ENCODE measurements at regions not wholly inside any gene's neighbourhood (a gene's known extent, or its start where the extent isn't known, plus 50 kb on each side); places are given as distances from the start of the nearest gene placed in this dataset.
"Not testable (repeated sequence)": the region's sequence is repeated elsewhere in the genome, so short reads cannot be mapped to it uniquely, and the experiment has no call there.

- DNase-seq (ENCODE audit: low read depth in 3 of 3, low spot score in 1 of 3) = no peak
Measured at GRCh38 chr7:1340461-1341360, 108.0 kb downstream of the UNCX start.

GRCh38 chr7:1341361-1342089 is 108.9 kb downstream of the UNCX start:
- DNase-seq (ENCODE audit: low read depth in 3 of 3, low spot score in 1 of 3) = no peak

- no peak for DNase-seq (ENCODE audit: low read depth in 3 of 3, low spot score in 1 of 3)
Measured at GRCh38 chr7:1342090-1342640, 109.5 kb downstream of the UNCX start.

GRCh38 chr7:1343551-1343950 is 110.9 kb downstream of the UNCX start:
- no peak for DNase-seq (ENCODE audit: low read depth in 3 of 3, low spot score in 1 of 3)

- no peak for DNase-seq (ENCODE audit: low read depth in 3 of 3, low spot score in 1 of 3)
Measured at GRCh38 chr7:1344421-1344820, 111.7 kb downstream of the UNCX start.

- DNase-seq (ENCODE audit: low read depth in 3 of 3, low spot score in 1 of 3) = no peak
Measured at GRCh38 chr7:1344981-1345701, 112.5 kb downstream of the UNCX start.

- no peak for DNase-seq (ENCODE audit: low read depth in 3 of 3, low spot score in 1 of 3)
Measured at GRCh38 chr7:1345796-1346755, 113.2 kb downstream of the MICALL2 start.

GRCh38 chr7:1346851-1347250 is 112.4 kb downstream of the MICALL2 start:
- DNase-seq (ENCODE audit: low read depth in 3 of 3, low spot score in 1 of 3) = no peak

GRCh38 chr7:1348096-1348822 is 111.0 kb downstream of the MICALL2 start:
- no peak for DNase-seq (ENCODE audit: low read depth in 3 of 3, low spot score in 1 of 3)

- no peak for DNase-seq (ENCODE audit: low read depth in 3 of 3, low spot score in 1 of 3)
Measured at GRCh38 chr7:1348823-1349335, 110.4 kb downstream of the MICALL2 start.

GRCh38 chr7:1349351-1349761 is 109.9 kb downstream of the MICALL2 start:
- no peak for DNase-seq (ENCODE audit: low read depth in 3 of 3, low spot score in 1 of 3)

- DNase-seq (ENCODE audit: low read depth in 3 of 3, low spot score in 1 of 3) = no peak
Measured at GRCh38 chr7:1351881-1352625, 107.2 kb downstream of the MICALL2 start.

GRCh38 chr7:1352656-1353271 is 106.5 kb downstream of the MICALL2 start:
- no peak for DNase-seq (ENCODE audit: low read depth in 3 of 3, low spot score in 1 of 3)

GRCh38 chr7:1354661-1355567 is 104.4 kb downstream of the MICALL2 start:
- DNase-seq (ENCODE audit: low read depth in 3 of 3, low spot score in 1 of 3) = no peak

- no peak for DNase-seq (ENCODE audit: low read depth in 3 of 3, low spot score in 1 of 3)
Measured at GRCh38 chr7:1355568-1356340, 103.5 kb downstream of the MICALL2 start.

GRCh38 chr7:1356853-1357252 is 102.4 kb downstream of the MICALL2 start:
- not testable (repeated sequence) for DNase-seq (ENCODE audit: low read depth in 3 of 3, low spot score in 1 of 3)
